ENCODE measurements at regions not wholly inside any gene's neighbourhood (a gene's known extent, or its start where the extent isn't known, plus 50 kb on each side); places are given as distances from the start of the nearest gene placed in this dataset.

DNA sequence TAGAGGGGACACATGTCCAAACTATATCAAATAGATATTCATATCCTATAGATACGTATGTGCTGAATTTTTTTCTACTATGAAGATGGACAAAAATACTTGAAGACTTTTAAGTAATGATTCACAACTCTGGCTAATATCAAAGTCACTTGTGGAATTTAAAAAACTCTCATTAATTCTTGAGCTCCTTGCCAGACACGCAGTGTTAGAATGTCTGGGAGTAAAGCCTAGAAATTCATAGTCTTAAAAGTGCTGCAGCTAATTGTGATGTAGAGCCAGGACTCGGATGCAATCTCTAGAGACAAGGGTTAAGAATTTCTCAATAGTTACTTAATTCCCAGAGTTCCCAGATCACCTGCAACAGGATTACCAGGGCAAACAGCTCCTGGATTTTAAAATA lies 107.4 kb downstream of the ARL6IP6 start:
- no peak overlapping the region for H3K4me3 ChIP-seq (replicated peaks; ENCODE audit: insufficient read depth, low read length)
- no peak for DNase-seq (ENCODE audit: low read depth in 1 of 2, low spot score in 1 of 2)
- no peak overlapping the region for H3K27ac ChIP-seq (replicated peaks)
- no peaks in the 10 kb centered on the region for H3K27me3 ChIP-seq (ENCODE audit: insufficient read depth, poor library complexity, severe bottlenecking)
- TF ChIP-seq, protein P1, sequence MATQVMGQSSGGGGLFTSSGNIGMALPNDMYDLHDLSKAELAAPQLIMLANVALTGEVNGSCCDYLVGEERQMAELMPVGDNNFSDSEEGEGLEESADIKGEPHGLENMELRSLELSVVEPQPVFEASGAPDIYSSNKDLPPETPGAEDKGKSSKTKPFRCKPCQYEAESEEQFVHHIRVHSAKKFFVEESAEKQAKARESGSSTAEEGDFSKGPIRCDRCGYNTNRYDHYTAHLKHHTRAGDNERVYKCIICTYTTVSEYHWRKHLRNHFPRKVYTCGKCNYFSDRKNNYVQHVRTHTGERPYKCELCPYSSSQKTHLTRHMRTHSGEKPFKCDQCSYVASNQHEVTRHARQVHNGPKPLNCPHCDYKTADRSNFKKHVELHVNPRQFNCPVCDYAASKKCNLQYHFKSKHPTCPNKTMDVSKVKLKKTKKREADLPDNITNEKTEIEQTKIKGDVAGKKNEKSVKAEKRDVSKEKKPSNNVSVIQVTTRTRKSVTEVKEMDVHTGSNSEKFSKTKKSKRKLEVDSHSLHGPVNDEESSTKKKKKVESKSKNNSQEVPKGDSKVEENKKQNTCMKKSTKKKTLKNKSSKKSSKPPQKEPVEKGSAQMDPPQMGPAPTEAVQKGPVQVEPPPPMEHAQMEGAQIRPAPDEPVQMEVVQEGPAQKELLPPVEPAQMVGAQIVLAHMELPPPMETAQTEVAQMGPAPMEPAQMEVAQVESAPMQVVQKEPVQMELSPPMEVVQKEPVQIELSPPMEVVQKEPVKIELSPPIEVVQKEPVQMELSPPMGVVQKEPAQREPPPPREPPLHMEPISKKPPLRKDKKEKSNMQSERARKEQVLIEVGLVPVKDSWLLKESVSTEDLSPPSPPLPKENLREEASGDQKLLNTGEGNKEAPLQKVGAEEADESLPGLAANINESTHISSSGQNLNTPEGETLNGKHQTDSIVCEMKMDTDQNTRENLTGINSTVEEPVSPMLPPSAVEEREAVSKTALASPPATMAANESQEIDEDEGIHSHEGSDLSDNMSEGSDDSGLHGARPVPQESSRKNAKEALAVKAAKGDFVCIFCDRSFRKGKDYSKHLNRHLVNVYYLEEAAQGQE (IDR thresholded peaks at IDR 0.05; ENCODE audit: insufficient replicate concordance, low read depth), result no peak
- TF ChIP-seq POLR2AphosphoS5 (IDR thresholded peaks at IDR 0.05; ENCODE audit: low read depth), result no peak
- TF ChIP-seq, protein P2, sequence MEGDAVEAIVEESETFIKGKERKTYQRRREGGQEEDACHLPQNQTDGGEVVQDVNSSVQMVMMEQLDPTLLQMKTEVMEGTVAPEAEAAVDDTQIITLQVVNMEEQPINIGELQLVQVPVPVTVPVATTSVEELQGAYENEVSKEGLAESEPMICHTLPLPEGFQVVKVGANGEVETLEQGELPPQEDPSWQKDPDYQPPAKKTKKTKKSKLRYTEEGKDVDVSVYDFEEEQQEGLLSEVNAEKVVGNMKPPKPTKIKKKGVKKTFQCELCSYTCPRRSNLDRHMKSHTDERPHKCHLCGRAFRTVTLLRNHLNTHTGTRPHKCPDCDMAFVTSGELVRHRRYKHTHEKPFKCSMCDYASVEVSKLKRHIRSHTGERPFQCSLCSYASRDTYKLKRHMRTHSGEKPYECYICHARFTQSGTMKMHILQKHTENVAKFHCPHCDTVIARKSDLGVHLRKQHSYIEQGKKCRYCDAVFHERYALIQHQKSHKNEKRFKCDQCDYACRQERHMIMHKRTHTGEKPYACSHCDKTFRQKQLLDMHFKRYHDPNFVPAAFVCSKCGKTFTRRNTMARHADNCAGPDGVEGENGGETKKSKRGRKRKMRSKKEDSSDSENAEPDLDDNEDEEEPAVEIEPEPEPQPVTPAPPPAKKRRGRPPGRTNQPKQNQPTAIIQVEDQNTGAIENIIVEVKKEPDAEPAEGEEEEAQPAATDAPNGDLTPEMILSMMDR (IDR thresholded peaks at IDR 0.05; ENCODE audit: insufficient read depth, low read length), result no peak

DNA sequence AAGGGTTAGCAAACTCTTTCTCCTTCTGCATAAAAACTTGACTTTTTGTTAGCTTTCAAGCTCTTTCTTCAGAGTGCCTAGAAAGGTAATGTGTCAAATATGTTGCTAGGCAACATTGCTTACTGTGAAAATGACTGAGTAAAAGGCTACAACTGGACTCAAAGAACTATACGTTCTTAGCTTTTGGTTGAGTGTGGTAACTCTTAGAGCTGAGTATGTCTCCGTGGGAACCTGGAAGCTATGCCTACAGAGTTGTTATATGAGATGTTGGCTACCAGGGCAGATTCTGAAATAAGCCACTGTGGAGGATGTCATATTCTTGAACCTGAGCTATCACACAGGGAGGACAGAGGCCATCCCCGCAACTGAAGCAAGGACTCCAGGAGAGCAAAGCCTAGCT lies 105.5 kb downstream of the ARL6IP6 start:
- H3K27ac ChIP-seq (replicated peaks), result no peak overlapping the region
- TF ChIP-seq POLR2AphosphoS5 (IDR thresholded peaks at IDR 0.05; ENCODE audit: low read depth) (no peak), GABPA (IDR thresholded peaks at IDR 0.05; ENCODE audit: low read depth) (no peak), SPI1 (IDR thresholded peaks at IDR 0.05; ENCODE audit: borderline replicate concordance, low read depth) (no peak)
- TF ChIP-seq, protein P2 (IDR thresholded peaks at IDR 0.05; ENCODE audit: insufficient read depth, low read length), result no peak
- TF ChIP-seq, protein P1 (IDR thresholded peaks at IDR 0.05; ENCODE audit: insufficient replicate concordance, low read depth), result no peak
- H3K4me3 ChIP-seq (replicated peaks; ENCODE audit: insufficient read depth, low read length), result no peak overlapping the region
- DNase-seq (ENCODE audit: low read depth in 1 of 2, low spot score in 1 of 2), result no peak
- H3K27me3 ChIP-seq (ENCODE audit: insufficient read depth, poor library complexity, severe bottlenecking), result no peaks in the 10 kb centered on the region

DNA sequence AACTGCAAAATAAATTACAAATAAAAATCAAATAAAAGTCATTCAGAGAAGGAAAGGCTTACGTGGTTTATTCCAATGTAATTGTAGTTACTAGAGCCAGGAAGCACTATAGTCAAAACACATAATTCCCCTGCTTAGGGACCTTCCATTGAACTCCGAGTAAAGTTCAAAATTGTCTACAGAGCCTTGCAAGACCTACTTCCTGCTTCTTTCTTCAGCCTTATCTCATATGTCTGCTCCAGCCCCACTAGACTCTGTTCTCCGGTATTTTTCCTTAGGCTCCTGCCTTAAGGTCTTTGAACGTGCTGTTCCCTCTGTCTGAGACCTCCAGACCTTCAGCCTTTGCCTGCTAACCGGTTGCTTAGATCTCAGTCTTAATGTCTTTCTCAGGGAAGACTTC lies 104.3 kb downstream of the ARL6IP6 start:
- no peak overlapping the region for H3K4me3 ChIP-seq (replicated peaks; ENCODE audit: insufficient read depth, low read length)

DNA sequence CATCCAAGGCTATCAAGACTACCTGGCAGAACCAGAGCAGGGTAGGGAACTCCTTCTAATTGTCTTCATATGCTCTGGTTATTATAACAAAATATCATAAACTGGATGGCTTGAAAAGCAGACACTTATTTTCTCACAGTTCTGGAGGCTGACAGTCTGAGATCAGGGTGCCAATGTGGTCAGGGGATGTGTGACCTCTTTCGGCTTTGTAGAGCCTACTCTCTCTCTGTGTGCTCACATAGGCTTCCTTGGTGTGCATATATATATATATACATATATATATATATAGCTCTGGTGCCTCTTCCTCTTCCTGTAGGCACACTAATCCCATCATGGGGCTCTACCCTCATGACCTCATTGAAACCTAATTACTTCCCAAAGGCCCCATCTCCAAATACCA lies 101.6 kb downstream of the ARL6IP6 start:
- Histone ChIP-seq H3K4me3 (replicated peaks; ENCODE audit: insufficient read depth, low read length) (no peak overlapping the region), H3K27me3 (ENCODE audit: insufficient read depth, poor library complexity, severe bottlenecking) (no peaks in the 10 kb centered on the region), H3K27ac (replicated peaks) (no peak overlapping the region)
- DNase-seq (ENCODE audit: low read depth in 1 of 2, low spot score in 1 of 2), result no peak
- no peak for TF ChIP-seq SPI1 (IDR thresholded peaks at IDR 0.05; ENCODE audit: borderline replicate concordance, low read depth)
- TF ChIP-seq, protein P1 (IDR thresholded peaks at IDR 0.05; ENCODE audit: insufficient replicate concordance, low read depth), result no peak
- TF ChIP-seq POLR2AphosphoS5 (IDR thresholded peaks at IDR 0.05; ENCODE audit: low read depth), result no peak
- TF ChIP-seq, protein P2 (IDR thresholded peaks at IDR 0.05; ENCODE audit: insufficient read depth, low read length), result no peak
- no peak for TF ChIP-seq GABPA (IDR thresholded peaks at IDR 0.05; ENCODE audit: low read depth)

More for the DNA sequence above, 104.3 kb downstream of the ARL6IP6 start:
- no peak for TF ChIP-seq SPI1 (IDR thresholded peaks at IDR 0.05; ENCODE audit: borderline replicate concordance, low read depth)
- Histone ChIP-seq H3K27me3 (ENCODE audit: insufficient read depth, poor library complexity, severe bottlenecking) (no peaks in the 10 kb centered on the region), H3K27ac (replicated peaks) (no peak overlapping the region)
- no peak for DNase-seq (ENCODE audit: low read depth in 1 of 2, low spot score in 1 of 2)

All from HL-60 (cell line).